G401.6 (cell line): ENCODE measurements at regions not wholly inside any gene's neighbourhood (a gene's known extent, or its start where the extent isn't known, plus 50 kb on each side); places are given as distances from the start of the nearest gene placed in this dataset.

Experiments used
- FAIRE-seq: peaks from 2 replicates; lab custom pipeline; 2012; peaks lifted over from hg19 to GRCh38; lab: Jason Lieb, UNC

DNA sequence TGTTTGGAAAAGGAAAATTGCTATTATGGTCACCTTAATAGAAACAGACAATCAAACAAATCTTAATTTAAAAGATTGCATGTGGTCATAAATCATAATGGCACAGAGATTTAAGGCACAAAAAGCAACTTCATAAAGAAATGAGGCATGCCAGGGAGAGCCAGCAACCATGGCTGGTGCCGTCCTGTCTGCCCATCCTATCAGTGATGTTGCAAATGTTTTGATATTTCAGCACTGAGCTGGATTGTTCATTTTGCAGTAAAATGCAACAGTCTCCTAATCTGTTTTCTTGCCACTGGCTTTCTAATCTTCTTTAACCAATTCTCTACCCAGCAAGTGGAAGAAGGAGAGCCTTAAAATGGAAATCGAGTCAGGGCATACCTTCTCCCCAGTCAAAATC lies 249.8 kb downstream of the SAMD5 start:
- no peak for FAIRE-seq

DNA sequence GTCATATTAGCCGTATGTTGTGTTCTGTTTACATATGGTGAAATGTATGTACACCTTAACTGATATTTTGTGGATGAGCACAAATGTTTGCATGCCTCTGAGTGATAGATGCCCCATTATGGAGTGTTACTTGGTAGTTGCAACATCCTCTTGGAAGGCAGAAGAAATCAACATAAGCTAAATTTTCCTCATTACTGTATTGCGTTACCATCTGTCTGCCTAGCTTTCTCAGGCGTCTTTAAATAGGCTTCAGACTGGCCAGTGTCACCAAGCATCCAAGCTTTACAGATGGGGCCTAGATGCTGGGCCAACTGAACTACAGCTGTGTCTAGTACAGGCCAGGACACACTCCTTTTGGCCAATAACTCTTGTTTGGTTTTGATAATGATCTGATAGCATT lies 250.6 kb downstream of the SAMD5 start:
- no peak for FAIRE-seq

DNA sequence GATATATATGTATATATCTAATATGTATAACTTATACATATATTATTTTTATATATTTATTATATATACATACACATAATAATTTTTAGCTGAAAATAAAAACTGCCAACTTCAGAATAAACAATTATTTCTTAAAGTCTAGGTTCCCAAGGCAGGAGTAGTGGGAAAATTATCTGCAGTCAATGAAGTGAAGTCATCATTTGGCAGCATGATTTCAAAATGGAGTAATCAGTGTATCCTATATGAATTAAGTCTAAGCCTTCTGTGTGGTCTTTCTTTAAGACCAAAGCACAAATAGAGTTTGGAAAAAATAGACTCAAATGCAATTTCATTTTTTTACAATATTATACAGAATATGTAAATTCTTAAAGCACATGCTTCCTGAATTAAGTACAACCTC lies 251.0 kb downstream of the SAMD5 start:
- FAIRE-seq = no peak

DNA sequence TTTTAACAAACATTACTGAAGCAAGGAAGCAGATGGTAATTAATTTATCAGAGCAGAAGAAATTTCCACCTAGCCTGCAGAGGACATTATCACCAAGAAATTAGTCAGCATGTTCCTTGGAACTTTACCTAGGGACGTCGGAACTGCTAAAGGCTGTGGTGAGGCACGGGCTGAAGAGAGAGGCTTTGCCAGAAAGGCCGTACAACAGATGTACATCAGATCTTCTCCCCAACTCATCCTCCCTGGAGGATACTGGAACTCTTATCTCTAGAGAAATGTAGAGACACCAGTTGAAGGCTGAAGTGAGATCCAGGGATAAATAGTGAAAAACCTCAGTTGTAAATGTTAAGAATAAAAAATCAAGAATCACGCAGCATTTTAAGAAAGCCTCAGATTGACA lies 257.1 kb downstream of the SAMD5 start:
- no peak for FAIRE-seq

DNA sequence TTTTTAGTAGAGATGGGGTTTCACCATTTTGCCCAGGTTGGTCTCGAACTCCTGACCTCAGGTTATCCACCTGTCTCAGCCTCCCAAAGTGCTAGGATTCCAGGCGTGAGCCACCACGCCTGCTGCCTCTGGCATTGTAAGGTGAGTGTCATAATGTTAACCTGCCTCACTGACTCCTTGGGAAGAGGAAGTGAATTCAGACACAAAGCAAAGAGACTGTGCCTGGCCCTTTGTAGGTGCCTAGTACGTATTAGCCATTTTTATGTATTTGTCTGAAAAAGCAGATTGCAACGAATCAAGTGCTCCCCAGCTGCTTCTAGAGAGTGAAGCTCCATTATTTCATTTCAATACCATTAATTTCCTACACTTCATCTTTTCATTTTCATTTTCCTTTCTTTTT lies 260.5 kb downstream of the SAMD5 start:
- no peak for FAIRE-seq

DNA sequence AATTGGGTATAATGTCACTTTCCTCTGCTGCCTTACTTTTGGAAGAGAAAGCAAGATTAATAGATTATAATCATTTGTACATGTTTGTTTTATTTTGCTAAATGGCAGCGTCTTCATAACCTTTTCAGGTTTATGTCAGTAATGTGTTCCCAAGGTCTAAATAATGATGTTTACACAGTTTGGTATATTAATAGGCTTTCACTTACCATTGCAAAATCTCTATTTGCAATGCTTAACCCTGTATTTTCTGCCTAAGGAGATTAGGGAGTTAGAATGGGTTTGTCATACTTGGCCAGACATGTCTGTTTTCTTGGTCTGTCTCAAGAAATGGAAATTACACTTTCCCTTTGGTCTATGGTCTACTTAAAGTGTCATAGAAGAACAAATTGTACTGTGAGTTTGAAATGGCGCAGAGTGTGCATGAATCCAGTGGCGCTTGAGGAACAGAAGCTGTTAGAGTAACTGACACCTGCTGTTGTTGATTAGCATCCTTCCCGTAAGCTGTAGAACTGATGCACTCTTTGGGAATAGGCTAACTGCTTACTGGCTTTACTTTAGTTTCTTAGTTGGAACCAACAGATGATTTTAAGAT lies 261.1 kb downstream of the SAMD5 start:
- FAIRE-seq = no peak

DNA sequence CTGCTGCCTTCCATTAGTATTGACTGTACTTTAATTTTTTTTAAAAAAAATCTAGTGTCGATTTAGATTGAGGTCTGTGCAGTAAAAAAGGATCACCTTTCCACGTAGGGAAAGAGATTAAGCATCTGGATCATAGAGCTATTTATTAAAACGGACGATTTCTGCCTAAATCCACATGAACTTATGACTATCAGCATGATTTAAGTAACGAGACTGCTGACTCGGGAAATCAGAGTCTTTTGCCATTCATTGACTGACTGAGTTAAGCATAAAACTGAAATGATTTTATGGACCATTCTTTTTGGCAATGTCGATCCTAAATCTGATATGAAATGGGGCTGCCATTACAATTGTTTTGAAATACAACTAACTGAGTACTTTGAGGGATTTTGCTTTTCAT lies 261.7 kb downstream of the SAMD5 start:
- no peak for FAIRE-seq

DNA sequence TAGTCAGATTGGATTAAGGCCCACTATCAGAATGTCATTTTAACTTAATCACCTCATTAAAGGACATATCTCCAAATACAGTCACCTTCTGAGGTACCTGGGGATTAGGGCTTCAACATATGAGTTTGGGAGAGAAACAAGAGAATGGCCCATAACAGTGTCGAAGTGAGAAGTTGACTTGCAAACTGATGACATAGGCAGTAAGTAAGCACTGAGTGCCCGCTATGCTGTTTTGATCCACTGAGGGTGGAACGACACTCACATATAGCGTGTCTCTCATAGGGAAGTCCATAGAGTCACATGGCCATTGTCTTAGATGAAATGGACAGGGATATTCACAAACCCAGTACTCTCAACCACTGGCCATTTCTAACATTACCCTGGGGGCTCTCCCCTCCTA lies 264.2 kb downstream of the SAMD5 start:
- no peak for FAIRE-seq

DNA sequence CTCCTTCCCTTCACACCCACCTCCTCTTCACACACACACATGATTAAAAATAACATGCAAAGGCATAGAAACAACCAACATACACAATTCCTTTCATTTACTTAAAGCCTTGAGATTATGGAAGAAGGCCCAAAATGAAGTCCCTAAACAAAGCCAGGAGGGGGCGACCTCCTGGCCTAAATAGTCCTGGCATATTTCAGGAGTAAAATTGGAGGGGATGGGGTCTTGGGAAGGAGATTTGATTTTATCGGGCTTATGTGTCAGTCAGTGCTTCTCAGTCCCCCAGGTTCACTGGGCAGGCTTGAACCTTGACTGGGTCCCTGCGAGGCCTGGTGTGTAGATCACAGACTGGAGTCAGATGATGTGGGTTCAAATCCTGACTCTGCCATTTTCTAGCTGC lies 266.4 kb downstream of the SAMD5 start:
- no peak for FAIRE-seq

DNA sequence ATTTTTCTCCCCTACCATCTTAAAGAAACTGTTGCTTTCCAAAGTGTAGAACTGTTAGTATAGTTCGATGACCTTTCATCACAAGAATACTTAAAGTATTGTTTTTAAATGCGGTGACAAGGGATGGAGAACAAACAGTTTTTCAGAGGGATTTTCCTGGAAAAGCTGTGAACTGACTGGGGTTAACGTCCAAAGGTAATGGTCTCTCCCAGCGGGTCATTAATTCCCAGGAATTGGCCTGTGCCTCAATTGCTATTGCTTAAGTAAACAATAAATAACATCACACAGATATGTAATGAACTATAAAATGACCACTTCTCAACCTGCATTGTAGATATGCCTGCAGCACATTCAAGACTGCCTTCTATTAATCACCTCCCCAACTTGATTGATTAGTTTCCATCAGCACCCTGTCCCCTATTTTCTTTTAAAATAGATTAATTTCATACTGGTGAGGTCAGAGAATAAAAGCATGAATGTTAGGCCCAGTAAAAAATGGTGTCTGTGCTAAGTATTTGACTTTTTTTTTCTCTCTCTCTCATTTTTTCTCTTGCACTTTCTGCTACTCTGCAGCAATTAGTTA lies 268.2 kb downstream of the SAMD5 start:
- no peak for FAIRE-seq

DNA sequence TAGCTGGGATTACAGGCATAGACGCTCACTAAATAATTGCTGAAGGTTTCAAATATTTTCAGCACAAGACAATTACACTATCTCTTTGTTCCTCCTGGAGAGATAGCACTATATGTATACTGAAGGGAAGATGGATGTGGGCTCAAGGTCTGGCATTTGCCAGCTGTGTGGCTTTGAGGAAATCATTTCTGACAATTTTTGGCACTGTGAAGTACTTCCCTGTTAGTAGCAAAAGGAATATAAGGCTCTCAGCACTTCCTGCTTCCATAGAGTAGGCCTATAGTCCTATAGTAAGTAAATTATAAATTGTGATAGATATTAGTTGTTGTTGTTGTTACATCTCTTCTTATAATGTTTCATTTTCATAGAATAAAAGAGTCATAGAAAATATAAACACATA lies 271.1 kb downstream of the SAMD5 start:
- no peak for FAIRE-seq

DNA sequence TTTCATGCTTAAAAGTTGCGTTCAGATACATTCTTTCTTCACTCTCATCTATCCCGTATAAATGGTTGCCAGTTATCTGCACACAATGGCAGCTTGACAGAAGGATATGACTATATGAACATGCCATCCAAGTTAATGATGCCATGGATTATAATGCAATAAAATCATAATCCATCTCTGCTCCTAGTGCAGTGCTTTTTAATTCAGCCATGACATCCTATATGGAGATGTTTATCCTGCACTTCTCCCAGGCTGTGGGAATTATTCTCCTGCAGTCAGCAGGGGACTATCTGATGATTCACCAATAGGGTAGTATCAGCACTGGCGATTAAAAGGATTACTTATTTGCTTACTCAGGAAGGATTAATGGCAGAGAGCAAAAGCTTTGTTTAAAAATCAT lies 273.8 kb downstream of the SAMD5 start:
- no peak for FAIRE-seq

DNA sequence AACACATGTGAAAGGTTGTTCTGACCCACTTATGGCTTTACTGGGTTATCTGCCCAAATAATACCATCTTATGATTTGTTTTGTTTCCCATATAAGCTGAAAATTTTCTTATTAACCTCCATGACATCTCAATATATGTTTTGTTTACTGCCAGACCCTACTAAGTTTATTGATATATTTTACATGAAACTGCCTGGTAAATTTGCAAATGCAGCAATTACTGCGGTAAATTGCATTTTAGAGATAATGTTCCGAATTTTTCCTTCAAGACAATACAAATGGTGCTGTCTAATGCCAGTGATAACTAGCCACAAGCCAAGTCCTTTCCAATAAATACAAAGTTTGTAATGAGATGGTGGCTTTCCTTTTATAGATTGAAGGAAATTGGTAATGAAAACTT lies 275.9 kb downstream of the SAMD5 start:
- FAIRE-seq = no peak

DNA sequence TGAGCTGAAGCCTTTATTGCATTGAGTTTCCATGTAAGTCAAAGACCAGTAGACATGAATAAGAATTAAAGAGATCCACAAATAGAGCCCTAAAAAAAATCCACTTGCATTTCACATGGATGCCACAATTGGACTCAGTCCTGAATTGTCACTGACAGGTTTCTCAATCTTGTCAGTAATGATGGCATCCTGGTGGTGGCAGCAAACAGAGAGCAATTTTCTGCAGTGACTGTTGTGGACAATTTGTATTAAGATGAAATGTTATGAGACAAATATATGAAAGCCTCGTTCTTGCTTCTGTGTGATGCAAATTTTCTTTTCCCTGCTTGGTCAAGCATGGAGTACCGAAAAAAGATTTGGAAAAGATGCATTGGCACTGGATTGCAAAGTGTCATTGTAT lies 278.9 kb downstream of the SAMD5 start:
- FAIRE-seq = no peak

DNA sequence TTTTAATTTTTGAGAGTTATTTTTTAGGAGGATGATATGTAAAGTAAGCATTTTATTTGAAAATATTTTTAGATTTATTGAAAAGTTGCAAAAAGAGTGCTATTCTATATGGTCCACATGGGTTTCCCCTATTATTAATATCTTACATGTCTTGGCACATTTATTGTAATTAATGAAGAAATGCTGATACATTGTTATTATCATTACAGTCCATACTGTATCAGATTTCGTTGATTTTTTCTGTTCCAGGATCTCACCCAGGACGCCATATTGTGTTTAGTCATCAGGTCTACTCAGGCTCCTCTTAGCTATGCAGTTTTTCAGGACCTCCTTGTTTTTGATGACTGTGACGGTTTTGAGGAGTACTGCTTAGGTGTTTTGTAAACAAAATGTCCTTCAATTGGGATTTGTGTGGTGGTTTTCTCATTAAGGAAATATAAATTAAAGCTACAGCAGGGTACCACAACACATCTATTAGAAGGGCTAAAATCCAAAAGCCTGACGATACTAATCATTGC lies 281.0 kb downstream of the SAMD5 start:
- no peak for FAIRE-seq

DNA sequence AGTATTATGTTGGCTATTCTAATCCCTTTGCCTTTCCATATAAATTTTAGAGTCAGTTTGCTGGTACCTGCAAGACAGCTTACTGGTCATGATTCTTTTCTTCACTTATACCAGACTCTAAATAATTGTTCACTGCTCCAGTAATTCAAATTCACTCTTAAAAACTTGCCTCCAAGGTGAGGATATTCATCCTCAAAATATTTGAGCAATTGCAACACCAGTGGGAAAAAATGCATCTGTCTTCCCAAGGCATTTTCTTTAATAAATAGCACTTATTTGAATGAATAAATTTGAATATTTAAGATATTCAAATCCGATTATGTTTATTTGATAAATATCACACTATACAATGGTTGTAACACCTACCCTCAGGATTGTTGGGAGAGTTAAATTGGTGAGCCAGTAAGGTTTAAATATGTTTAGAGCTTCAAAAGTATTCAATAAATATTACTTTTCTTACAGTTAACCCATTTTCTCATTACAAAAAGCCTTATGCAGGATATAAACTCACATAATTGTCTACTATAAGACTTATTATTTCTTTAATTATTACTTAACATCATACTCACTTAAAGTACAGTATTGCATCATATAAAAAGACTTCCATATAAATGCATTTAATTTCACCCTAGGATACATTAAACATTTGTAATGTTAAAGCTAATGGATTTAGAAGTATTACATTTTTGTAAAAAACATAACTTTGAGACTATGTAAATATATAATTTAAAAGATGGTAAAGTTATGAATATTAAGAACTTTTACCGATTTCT lies 285.6 kb downstream of the SAMD5 start:
- no peak for FAIRE-seq

DNA sequence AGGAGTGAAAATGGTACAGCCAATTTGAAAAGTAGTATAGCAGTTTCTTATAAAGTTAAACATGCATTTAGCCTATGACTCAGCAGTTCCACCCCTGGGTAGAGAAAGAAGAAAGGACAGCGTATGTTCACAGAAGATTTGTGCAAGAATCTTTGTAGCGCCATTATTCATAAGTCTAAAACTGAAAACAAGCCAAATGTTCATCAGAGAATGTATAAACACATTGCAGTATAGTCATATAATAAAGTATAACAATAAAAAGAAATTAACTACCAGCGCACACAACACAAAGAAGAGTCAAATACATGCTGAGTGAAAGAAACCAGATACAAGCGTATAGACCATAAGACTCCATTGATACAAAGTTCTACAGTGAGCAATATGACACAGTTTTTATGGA lies 294.0 kb downstream of the SAMD5 start:
- FAIRE-seq = no peak

DNA sequence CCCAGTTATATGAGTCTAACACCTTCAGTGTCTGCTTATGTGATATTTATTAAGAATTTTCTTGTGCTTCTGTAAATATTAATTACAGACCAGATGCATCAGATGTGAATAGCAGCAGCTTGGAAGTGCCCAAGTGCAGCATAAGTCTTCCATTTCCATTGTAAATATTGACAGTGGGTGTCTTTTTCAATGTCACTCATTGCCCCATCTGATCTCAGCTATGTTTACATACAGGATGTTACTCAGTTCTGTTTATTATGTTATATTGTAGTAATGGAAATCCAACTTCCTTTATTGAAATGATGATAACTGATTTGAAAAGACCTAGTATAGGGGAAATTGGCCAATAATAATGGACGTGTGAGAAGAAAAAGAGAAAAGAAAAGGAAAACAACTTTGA lies 296.7 kb downstream of the SAMD5 start:
- FAIRE-seq = no peak

DNA sequence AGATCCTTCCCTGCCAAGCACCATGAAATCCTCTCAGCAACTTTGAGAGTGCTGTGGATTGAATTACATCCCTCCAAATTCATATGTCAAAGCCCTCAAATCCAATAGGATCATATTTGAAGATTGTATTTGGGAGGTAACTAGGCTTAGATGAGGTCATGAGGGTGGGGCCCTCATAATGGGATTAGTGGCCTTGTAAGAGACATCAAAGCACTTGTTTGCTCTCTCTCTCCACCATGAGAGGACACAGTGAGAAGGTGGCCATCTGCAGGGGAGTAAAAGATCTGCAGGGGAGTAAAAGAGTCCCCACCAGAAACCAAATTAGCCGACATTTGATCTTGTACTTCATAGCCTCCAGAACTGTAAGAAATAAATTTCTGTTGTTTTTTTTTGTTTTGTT lies 298.2 kb downstream of the SAMD5 start:
- FAIRE-seq = no peak

DNA sequence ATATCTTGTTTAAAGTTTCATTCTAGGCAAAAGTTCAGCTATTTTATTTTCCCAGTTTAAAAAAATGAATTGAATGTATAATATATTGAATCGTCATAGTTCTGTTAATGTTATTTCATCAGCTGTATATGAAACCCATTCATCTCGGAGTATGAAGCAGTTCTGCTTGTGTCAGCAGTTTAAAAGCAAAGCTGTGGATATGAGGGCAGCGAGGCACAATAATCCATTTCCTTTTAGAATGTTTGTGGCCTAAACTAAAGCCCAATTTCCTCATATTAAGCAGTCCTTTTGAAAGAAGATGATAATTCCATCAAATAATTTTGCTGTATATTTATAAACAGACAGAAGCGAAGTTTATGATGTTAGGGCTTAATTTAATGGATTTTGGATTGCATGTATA lies 300.1 kb downstream of the SAMD5 start:
- no peak for FAIRE-seq

DNA sequence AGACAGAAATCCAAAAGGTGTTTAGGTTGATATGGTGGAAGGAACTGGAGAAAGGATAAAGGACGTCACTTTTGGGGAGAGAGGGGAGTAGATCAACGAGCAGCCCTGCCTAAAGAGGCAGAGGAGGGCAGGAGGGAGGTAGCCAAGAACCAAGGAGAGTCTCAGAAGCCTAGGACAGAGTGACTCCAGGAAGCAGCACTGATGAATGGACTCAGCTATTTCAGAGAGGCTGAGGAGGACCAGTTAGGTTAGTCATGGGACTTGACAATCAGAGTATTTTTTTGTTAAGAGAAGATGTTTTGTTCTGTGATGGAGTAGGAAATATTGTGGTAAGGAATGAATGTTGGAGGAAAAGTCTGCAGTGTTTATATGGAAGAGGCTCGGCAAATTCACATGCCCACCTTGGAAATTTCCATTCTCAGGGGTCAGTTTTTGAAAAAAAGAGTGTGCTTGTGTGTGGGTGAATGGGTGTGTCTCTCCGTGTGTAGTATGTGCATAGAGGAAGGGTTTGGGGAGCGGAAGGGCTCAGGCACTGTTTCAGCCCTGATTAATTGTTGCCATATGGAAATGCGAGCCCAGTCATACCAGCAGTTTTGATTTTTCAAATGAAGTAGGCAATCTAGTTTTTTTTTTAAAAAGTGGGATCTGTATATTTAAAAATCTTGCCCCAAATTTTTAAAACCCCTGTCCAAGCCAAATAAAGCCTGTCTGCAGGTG lies 303.6 kb downstream of the SAMD5 start:
- FAIRE-seq = no peak

DNA sequence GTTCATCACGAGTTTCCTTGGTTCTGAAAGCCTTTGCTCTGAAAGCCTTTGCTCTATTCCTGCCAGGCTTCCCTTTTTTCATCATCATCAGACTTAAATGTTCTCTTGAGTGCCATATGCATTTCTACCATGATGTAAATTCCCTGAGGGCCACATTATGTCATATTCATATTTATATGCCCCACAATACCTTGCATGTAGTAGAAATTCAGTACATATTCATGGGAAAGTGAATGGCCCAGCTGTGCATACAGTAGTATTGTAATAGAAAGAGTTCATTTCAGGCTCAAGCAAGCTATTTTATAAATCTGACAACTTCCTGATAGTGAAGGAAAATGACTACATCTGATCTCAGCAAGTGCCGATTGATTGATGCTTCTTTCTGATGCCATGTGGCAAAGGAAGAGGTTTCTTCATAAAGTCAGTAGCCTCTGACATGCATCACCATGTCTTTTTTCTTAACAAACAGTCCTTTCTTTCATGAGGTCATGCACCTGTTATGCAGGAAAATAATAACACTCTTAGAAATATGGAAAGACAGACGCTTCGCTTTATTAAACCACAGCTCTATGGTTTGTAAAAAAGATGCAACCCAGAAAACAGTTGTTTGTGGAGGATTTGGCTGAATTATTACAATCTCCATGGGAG lies 308.7 kb downstream of the SAMD5 start:
- no peak for FAIRE-seq

DNA sequence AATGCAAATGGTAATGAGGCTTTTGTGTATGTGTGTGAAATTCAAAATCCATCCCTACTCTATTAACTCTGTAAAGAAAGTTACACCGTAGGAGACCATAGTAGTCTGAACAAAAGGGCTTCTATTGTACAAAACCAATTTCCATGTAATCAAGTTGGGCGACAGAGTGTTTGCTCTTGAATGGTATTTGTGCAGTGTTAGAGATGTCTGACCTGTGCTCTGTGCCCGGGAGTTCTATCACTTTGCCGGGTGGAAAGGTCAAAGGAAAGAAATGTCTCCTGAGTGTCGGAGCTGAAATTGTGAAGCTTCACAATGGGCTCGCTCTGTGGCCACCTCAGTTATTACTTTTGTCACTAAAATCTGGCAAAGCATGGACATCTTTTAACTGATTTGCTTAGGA lies 312.0 kb downstream of the SAMD5 start:
- no peak for FAIRE-seq
